HUDEP-2 (cell line): ENCODE measurements at regions not wholly inside any gene's neighbourhood (a gene's known extent, or its start where the extent isn't known, plus 50 kb on each side); places are given as distances from the start of the nearest gene placed in this dataset.

Source experiments
- DNase-seq, 76 experiments: peaks; one replicate each; lab custom pipeline; 2025; ENCODE audit not compliant: unreplicated experiment in 76 of 76; lab: John Stamatoyannopoulos, UW

- DNase-seq: no peak
Measured at GRCh38 chr9:120221844-120222243, 358.1 kb downstream of the CDK5RAP2 start.

GRCh38 chr9:120214332-120214731 lies 365.6 kb downstream of the CDK5RAP2 start:
- DNase-seq: peak in 1 of 76 experiments; percentile 2

GRCh38 chr9:120212853-120213200 lies 367.1 kb downstream of the CDK5RAP2 start:
- DNase-seq: no peak

DNA sequence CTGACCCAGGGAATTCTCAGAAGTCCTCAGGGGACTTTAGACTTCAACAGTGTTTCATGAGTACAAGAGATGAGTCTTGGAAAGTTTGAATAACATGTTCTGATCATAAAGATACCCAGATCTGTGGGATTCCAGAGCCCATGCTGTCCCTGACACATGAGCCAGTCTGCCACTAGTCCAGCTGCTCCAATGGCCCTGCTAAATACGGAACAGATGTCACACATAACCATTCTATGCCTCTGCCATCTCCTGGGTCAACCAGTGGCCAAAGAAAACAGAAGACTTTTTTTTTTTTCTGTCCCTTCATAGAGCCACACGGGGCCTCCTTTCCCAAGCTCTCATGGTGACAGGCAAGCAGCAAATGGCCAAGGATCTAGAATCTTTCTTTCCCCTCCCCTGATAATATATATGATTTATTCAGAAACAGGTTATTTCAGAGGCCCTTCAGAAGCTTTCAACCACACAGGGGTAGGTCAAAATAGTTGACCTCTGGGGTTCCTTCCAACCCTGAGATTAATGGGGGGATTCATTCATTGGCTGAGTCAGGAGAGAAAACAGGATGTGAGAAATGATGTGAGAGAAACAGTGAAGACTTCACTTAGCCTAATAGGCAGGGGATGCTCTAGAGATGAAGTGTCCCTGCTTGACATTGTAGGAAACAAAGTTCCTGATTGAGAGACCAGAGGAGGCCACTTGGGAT lies 367.7 kb downstream of the CDK5RAP2 start:
- DNase-seq: no peak

DNA sequence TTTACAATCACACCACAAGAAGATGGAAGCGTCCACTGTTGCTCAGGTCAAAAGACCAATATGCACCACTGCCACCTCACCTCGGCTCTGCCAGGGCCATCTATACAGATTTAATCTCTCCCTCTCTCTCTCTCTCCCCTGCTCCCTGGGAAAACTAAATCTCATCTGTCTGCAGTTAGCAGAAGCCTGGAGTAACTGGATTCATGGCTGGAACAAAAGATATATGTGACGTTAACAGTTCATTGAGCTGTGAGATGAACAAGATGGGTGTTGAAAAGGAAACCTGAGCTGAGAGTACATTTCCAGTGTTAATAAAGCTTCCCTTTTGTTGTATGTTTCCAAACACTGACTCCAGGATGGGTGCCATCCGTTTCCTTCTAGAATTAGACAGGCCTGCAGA lies 369.7 kb downstream of the CDK5RAP2 start:
- DNase-seq: no peak

DNA sequence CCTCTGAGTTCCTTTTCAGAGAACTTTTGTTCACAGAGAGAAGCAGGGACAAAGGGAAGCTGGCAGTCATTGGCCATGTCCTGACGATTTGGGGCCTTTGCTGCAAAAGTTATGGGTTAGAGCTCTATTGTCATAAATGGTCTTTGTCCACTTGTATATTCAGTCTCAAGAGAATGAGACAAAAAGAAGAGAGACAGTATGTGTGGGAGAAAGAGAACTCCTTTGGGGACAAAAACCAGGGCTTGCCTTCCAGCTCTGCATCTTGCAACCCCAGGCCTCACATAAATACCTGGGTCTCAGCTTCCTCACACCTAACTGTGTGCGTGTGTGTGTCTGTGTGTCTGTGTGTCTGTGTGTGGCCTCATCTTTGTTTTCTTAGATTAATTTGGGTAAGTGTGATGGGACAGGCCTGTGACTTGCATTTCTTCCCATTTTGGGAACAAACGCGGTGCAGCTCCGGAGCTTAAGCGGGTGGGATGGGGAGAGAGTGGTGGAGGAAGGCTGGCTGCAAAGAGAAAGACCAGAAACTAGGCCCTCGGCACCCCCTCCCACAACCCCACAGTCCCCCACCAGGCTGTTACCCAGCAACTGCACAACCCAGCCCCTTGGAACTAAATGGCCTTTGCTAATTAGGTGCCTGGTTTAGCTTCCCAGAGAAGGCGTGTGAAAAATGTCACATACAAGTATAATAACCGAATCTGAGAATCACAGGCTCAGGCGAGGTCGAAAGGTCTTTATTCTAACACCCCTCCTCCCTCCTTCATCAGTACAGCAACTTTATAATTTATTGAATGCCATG lies 376.9 kb downstream of the CDK5RAP2 start:
- no peak for DNase-seq

- DNase-seq: no peak
Measured at GRCh38 chr9:120198027-120198426, 381.9 kb downstream of the CDK5RAP2 start.

- no peak for DNase-seq
Measured at GRCh38 chr9:120197605-120198004, 382.4 kb downstream of the CDK5RAP2 start.

DNA sequence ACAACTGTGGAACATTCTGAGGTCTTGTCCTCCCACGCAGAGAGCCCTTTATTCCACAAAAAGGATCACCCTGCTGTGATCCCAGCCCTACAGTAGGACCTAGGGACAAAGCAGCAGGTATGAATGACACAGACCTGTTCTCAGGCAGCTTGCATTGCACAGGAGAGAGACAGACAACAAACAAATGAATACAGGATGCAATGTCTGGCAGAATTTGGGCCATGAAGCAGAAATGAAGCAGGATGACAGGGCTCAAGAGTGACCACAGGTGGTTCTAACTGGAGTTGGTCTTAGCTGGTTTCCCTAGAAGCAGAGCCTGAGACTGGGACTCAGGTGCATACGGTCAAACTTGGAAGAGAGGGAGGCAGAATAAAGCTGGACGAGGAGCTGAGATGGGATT lies 388.8 kb downstream of the CDK5RAP2 start:
- DNase-seq: no peak

- DNase-seq: no peak
Measured at GRCh38 chr9:120187758-120188157, 392.2 kb downstream of the CDK5RAP2 start.

DNA sequence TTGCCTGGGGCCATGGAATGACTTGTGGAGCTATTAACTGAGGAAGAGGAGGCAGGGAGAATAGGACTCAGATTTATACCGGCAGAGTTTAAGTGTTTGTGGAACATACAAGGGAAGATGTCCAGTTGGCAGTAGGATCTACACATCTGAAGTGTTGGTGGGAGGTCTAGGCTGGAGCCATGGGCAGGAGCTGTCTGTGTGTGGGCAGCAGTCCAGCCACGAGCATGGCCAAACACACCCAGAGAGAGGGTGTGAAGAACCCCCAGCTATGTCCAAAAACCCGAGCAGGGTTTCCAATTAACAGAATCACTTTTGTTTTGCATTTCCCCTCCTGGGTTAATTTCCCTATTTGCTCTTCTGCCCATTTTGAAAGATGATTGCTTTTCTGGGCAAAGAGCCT lies 393.7 kb downstream of the CDK5RAP2 start:
- DNase-seq: no peak

DNA sequence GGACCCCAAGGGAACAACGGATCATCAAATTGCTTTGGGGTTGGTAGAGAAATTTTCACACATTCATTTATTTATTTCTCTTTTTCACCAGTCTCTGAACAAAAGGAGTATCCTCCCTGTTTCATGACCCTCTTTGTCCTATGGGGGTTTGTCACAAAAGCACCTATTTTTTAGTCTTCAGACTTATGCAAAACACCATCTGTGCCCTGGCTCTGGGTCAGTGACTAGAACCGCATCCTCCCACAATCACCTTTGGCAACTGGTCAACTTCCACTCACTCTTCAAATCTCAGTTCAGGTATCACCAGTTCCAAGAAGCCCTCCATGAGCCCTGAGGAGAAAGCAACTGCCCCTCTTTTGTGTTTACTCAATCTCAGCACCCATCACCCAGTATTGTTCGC lies 395.7 kb downstream of the CDK5RAP2 start:
- DNase-seq: no peak

GRCh38 chr9:120183615-120184014 lies 396.4 kb downstream of the CDK5RAP2 start:
- DNase-seq: no peak

DNA sequence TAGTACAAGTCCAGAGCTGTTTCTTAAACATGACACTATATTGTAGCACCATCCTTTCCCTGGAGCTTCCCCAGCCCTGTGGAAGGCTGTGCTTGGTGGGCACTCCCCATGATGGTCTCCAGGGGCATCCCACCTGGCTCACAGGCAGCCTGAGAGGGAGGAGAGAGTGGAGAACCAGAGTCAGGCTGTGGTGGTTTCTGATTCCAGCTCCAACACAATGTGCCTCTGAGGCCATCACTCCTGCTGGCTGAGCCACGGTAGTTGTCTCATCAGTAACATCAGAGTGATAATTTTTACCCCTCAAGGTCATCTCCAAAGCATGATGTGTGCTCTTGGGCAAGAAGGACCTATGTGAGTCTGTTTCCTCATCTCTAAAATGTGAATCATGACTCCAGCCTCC lies 398.0 kb downstream of the CDK5RAP2 start:
- no peak for DNase-seq

GRCh38 chr9:120177121-120177520 lies 402.8 kb downstream of the CDK5RAP2 start:
- DNase-seq: no peak

DNA sequence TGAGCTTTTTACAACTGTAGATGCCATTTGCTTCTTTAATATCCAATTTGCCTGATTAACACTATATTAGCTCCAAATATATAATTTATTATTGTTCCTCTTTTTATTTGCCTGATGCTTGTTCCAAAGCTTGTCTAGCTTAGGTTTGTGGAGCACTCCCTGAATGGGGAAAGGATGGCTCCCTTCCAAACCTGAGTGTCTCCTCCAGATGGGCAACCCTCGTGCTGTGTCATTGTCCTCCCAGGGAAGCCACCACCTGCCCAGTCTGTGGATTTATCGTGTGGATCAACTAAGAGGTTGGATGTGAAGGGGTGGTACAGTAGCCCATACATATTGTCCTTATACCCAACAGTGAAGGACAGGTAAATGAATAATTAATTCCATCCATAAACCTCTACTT lies 404.9 kb downstream of the CDK5RAP2 start:
- DNase-seq: no peak

- no peak for DNase-seq
Measured at GRCh38 chr9:120161776-120162175, 418.2 kb downstream of the CDK5RAP2 start.

GRCh38 chr9:120158221-120158620 lies 421.7 kb downstream of the CDK5RAP2 start:
- no peak for DNase-seq

DNA sequence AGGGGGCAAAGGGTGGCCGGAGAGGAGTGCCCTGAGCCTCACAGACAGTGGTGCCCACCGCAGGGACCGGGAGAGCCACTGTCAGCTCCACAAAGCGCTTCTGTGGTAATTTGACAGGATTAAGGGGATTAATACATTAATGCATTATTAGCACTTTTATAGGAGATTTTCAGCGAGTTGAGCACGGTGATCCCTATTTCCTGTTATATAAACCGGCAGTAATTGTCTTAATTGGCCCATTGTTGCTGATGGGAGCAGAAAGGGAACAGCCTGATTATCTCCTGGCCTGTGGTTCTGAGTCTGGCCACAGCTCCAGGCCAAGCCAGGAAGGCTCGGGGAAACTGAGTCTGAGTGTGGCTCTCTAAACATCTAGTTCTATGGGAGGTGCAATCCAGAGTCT lies 423.6 kb downstream of the CDK5RAP2 start:
- DNase-seq: no peak

DNA sequence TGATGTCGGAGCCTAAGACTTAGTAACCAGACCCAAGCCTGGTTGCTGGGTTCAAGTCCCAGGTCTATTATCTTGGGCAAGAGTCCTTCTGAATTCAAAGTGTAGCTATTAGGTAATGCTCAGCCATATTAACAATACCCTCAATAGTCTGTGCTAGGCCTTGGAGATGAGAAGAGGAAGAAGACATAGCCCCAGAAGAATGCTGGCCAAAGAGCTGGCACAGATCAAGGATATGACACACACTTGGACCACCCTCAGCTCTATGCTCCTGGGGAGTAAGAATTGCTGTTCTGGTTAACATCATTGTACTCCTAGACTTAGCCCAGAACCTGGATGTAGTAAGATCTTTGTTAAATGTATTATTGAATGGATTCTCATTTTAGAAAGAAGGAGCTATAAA lies 426.7 kb downstream of the CDK5RAP2 start:
- no peak for DNase-seq

DNA sequence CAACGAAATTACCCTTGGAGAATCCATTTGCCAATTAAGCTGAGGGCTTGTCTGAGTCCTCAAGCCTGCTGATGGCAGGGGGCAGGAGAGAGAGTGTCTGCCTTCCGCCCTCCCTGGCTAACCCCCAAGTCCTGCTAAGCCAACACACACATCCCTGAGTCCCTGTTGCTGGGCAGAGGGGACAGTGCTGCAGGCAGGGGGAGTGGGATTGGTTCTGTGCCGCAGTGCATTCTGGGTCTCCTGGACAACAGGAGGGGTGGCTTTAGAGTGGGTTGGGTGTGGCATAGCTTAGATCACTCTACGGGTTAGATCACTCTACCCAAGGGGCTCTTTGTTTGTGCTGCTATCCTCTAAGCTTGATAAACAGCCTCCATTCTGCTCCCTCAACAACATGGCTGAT lies 427.7 kb downstream of the CDK5RAP2 start:
- no peak for DNase-seq

- no peak for DNase-seq
Measured at GRCh38 chr9:120151806-120152205, 428.2 kb downstream of the CDK5RAP2 start.
